ENCODE measurements at regions not wholly inside any gene's neighbourhood (a gene's known extent, or its start where the extent isn't known, plus 50 kb on each side); places are given as distances from the start of the nearest gene placed in this dataset.

- TF ChIP-seq CTCF (IDR thresholded peaks at IDR 0.05), result no peak
- no peak for TF ChIP-seq POLR2A (IDR thresholded peaks at IDR 0.05)
These were observed 1247.5 kb upstream of the CDH8 start for GRCh38 chr16:63283721-63284120.

Data from stomach (tissue), 4 donors.